HUES6 (cell line): ENCODE measurements at regions not wholly inside any gene's neighbourhood (a gene's known extent, or its start where the extent isn't known, plus 50 kb on each side); places are given as distances from the start of the nearest gene placed in this dataset.

Source experiments
- H3K27ac ChIP-seq: 2 replicates; pipeline ENCODE4 v1.7.0; 2013; ENCODE audit warnings: low read depth, mild to moderate bottlenecking, low read length, inconsistent platforms
- H3K27me3 ChIP-seq: 2 replicates; pipeline ENCODE4 v1.6.1; 2013; ENCODE audit warnings: low read length; ENCODE audit not compliant: control insufficient read depth, insufficient read depth
- H3K36me3 ChIP-seq: 2 replicates; pipeline ENCODE4 v1.6.1; 2013; ENCODE audit warnings: low read length; ENCODE audit not compliant: control insufficient read depth, insufficient read depth
- H3K4me1 ChIP-seq: 2 replicates; pipeline ENCODE4 v1.6.1; 2013; ENCODE audit warnings: low read length; ENCODE audit not compliant: control insufficient read depth, insufficient read depth
- H3K4me3 ChIP-seq: 2 replicates; pipeline ENCODE4 v1.5.1; 2013; ENCODE audit warnings: low read depth, low read length
- H3K9ac ChIP-seq: one replicate; pipeline ENCODE4 v1.6.1; 2013; ENCODE audit warnings: mild to moderate bottlenecking, low read length
- H3K9me3 ChIP-seq: 2 replicates; pipeline ENCODE4 v1.6.1; 2013; ENCODE audit warnings: low read depth, low read length; ENCODE audit not compliant: control insufficient read depth, insufficient read depth

DNA sequence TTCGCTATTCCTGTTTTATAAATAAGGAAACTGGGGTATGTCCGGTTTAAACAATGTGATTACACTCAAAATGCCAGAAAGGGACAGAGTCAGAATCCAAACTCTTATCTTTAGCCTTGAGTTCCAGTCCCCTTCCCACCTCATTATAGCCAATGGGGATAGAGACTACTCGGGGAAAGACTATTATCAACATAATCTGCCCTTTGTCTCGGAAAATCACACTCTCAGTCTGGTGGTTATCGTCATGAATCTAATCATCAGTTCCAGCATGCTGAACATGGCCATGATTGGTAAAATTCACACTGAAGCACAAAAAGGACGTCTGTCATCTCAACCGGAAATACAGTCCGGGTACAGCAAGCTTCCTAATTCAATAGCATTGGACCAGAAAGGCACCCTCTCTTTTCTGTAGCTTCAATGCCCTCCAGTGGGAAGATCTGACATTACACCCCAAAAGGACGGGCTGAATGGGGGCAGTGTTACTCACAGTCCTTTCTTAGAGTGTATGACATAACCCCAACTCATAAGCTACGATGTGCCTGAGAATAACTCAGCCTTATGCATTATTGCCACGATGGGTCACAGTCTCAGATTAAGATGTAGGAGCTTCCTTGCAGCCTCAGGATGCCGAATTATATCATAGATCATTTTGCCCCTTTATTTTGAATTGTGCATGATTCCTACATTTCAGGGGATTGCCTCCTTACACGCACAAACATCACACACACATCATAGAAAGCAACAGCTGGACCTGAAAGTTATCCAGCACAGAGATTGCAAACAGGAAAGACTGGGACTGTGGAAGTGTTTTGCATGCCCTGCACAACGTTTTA, 390.4 kb upstream of the LMCD1 start:
- H3K4me3 ChIP-seq = no peak overlapping the region

DNA sequence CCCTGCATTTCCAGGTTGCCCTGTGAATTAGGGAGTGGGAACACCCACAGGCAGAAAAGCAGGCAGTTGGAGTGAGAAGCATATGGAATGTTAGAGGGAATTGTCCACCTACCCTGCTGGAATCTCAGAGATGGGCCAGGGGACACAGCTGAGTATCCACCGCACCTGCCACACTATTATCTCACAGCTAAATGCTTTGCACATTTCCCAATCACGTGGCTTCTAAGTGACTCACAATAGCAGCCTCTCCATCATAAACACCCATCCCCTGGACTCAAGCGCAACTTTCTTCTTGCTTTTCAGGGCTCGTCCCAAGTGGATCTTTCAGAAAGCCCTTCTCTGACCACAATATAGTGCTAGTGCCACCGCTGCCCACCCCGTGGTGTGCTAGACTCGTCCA, 389.0 kb upstream of the LMCD1 start:
- peak overlapping the region; percentile 69; the same call in 1 of the 2 replicates for H3K27ac ChIP-seq
- H3K9ac ChIP-seq = peak overlapping the region; percentile 10
- no peaks in the 10 kb centered on the region for H3K9me3 ChIP-seq
- no peaks in the 10 kb centered on the region for H3K36me3 ChIP-seq
- H3K27me3 ChIP-seq = no peaks in the 10 kb centered on the region
- H3K4me1 ChIP-seq = peaks cover 35% of the 10 kb centered on the region
- H3K4me3 ChIP-seq = no peak overlapping the region

More for the DNA sequence above, 390.4 kb upstream of the LMCD1 start:
- Histone ChIP-seq H3K27ac (no peak overlapping the region), H3K27me3 (no peaks in the 10 kb centered on the region), H3K4me1 (peaks cover 35% of the 10 kb centered on the region), H3K36me3 (no peaks in the 10 kb centered on the region), H3K9me3 (no peaks in the 10 kb centered on the region), H3K9ac (peak overlapping the region; percentile 6)

DNA sequence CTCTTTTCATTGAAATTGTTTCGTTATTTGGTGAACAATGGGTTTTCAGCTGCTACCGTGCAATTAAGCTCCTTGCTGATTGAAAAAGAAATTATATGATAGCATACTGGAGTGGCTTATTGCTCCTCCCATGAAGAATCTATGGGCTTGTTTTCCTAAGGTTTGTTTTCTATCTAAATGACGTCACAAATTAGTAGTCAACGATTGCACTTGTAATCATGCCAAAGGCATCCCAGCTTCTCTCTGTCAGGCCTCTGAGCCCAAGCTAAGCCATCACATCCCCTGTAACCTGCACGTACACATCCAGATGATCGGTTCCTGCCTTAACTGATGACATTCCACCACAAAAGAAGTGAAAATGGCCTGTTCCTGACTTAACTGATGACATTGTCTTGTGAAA, 388.0 kb upstream of the LMCD1 start:
- Histone ChIP-seq H3K36me3 (no peaks in the 10 kb centered on the region), H3K9ac (peak overlapping the region; percentile 10), H3K4me1 (peaks cover 35% of the 10 kb centered on the region), H3K4me3 (no peak overlapping the region), H3K27ac (peak overlapping the region; percentile 69), H3K9me3 (no peaks in the 10 kb centered on the region; the same call in 1 of the 2 replicates), H3K27me3 (no peaks in the 10 kb centered on the region)

DNA sequence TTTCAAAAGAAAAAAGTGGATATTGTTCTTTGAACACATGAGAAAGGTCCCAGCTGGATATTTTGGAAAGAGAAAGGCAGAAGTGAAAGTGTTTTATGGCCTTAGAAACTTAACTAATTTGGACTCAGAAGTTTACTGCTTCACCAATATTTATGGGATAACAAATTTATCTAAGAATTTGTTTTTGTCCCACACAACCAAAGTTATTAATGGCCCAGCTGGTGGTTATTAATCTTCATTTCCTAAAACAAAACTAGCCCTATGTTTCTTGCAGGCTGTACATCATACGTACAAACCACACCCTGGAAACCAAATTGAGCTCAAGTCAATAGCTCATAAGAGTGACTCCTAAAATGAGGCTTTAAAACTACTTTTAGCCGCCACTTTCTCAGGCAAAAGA, 372.9 kb upstream of the LMCD1 start:
- Histone ChIP-seq H3K9me3 (peaks cover 8% of the 10 kb centered on the region; the same call in 1 of the 2 replicates), H3K9ac (no peak overlapping the region)

DNA sequence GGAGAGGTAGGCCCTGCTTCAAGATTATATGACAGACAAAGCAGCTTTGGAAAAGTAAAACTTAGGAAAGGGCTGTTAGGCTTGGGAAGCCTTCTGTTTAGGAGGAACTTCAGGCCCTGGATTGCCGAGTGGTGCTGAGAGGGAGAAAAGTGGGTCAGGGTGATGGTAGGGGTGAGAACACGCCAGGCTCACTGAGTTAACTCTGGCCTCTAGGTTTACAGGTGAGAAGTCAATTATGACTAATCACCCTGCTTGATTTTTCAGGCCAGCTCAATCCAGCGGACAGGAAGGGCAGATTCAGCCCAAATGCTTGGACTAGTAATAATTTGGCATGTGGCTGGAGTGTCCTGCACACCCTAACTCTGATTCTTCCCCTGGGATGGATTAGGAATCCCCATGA, 365.1 kb upstream of the LMCD1 start:
- Histone ChIP-seq H3K9ac (no peak overlapping the region), H3K9me3 (0 out of 2 replicates have a peak, but pooled peaks cover 5% of the 10 kb centered on the region), H3K4me3 (no peak overlapping the region), H3K27ac (no peak overlapping the region), H3K27me3 (no peaks in the 10 kb centered on the region), H3K36me3 (no peaks in the 10 kb centered on the region), H3K4me1 (no peaks in the 10 kb centered on the region)

More for the DNA sequence above, 372.9 kb upstream of the LMCD1 start:
- Histone ChIP-seq H3K27ac (no peak overlapping the region), H3K4me1 (no peaks in the 10 kb centered on the region), H3K36me3 (no peaks in the 10 kb centered on the region), H3K27me3 (no peaks in the 10 kb centered on the region), H3K4me3 (no peak overlapping the region)

DNA sequence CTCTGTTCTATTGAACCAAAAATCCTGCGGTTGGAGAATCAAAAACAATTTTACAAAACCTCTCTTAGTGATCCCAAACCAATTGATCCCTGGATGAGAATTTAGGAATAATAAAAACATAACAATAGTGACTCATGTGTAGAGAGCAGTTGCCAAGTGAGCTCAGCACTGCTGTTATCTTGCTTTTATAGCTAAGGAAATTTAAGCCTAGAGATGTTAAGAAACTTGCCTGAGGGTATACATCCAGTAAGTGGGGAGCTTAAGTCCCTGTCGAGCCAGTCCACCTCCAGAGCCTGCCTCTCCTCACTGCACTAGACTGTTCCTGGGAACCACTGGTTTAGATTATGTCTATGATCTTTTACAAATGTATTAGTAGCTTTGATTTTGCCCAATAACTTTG, 358.4 kb upstream of the LMCD1 start:
- Histone ChIP-seq H3K36me3 (no peaks in the 10 kb centered on the region), H3K4me1 (no peaks in the 10 kb centered on the region), H3K9me3 (0 out of 2 replicates have a peak, but pooled peaks cover 2% of the 10 kb centered on the region), H3K4me3 (no peak overlapping the region), H3K27ac (no peak overlapping the region), H3K27me3 (no peaks in the 10 kb centered on the region), H3K9ac (no peak overlapping the region)

DNA sequence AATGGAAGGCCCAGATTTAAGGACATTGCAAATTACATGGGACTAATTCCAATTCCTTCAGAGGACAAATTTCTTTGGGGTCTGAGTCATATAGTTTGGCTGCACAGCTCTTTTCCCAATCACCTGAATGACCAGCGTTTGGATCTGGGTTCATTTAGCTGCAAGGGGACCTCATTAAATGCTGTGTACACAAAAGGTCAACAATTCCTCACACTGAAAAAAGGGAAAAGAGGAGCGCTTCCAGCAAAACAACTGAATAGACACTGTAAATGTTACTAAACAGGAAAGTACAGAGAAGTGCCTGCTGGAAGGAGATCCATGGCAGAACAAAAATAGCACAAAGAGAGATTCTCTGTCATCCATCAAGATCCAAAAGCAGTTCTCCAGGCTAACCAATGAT, 356.0 kb upstream of the LMCD1 start:
- no peaks in the 10 kb centered on the region for H3K27me3 ChIP-seq
- H3K27ac ChIP-seq = no peak overlapping the region
- H3K9ac ChIP-seq = no peak overlapping the region
- H3K9me3 ChIP-seq = 0 out of 2 replicates have a peak, but pooled peaks cover 2% of the 10 kb centered on the region
- H3K4me1 ChIP-seq = no peaks in the 10 kb centered on the region; the same call in 1 of the 2 replicates
- no peak overlapping the region for H3K4me3 ChIP-seq
- H3K36me3 ChIP-seq = no peaks in the 10 kb centered on the region

DNA sequence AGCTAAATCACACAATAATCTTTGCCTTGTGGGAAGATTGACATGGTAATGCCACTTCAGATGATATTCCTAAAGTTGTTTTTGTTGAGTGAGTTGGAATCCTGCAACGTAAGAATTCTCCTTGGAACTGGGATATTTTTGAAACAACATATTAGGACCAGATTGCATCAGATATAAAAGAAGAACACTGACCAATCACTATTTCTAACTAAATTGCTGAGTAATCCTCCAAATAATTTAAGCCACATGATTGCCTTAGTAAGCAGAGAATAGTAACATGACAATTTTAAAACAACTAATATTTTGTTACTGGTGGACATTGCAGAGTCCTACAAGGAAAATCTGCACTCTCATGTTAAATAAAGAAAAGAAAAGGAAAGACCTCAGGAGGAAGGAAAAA, 353.9 kb upstream of the LMCD1 start:
- no peaks in the 10 kb centered on the region for H3K36me3 ChIP-seq
- no peaks in the 10 kb centered on the region for H3K27me3 ChIP-seq
- H3K4me3 ChIP-seq = no peak overlapping the region
- H3K9me3 ChIP-seq = no peaks in the 10 kb centered on the region
- no peak overlapping the region for H3K27ac ChIP-seq
- H3K9ac ChIP-seq = no peak overlapping the region
- no peaks in the 10 kb centered on the region; the same call in 1 of the 2 replicates for H3K4me1 ChIP-seq

DNA sequence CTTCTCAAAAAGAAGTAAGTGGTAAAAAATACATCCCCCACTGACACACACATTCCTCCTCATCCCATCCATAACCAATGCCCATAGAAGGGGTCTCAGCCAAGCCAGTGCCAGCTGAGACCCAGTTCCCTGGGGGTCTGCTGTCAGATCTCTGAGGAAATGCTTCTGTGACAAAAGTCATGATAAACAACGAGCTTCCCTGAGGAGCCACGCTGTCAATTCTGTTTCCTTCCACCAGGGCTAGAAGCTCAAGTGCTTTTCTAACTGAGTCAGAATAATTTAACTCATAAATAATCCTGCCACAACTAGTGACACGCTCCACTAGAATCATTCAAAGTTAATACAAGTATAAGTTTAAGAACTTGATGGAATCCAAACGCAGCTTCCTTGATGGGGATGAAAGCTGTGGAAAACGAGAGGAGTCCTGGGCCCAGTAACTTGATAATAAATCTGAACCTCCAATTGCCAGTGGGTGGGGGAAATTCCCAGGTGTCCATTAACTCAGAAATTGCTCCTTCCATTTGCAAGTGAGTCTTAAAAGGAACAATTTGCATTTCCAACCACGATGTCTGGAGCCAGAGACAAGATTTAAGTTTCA, 348.7 kb upstream of the LMCD1 start:
- no peaks in the 10 kb centered on the region for H3K27me3 ChIP-seq
- no peaks in the 10 kb centered on the region for H3K9me3 ChIP-seq
- H3K4me1 ChIP-seq = no peaks in the 10 kb centered on the region; the same call in 1 of the 2 replicates
- no peak overlapping the region for H3K4me3 ChIP-seq
- no peak overlapping the region for H3K27ac ChIP-seq
- H3K9ac ChIP-seq = no peak overlapping the region
- H3K36me3 ChIP-seq = no peaks in the 10 kb centered on the region

DNA sequence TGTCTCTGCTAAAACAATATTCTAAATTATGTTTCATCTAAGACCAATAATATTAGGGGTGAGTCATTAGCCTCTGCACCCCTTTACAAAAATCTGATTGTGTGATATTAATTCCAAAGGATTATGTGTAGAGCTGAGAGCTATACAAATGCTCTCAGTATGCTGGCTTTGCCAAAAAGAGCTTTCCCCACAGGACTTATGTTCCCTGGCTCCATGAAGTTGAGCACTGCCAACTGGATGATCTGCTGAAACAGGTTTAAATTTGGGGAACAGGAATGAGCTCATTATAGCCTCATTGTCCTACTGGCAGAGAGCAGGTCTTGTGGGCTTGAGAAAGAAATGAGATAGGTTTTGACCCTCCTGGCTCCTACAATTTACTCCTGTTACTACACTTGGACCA, 347.8 kb upstream of the LMCD1 start:
- no peaks in the 10 kb centered on the region for H3K36me3 ChIP-seq
- no peaks in the 10 kb centered on the region for H3K27me3 ChIP-seq
- no peaks in the 10 kb centered on the region; the same call in 1 of the 2 replicates for H3K4me1 ChIP-seq
- no peaks in the 10 kb centered on the region for H3K9me3 ChIP-seq
- no peak overlapping the region for H3K4me3 ChIP-seq
- H3K27ac ChIP-seq = no peak overlapping the region
- no peak overlapping the region for H3K9ac ChIP-seq

DNA sequence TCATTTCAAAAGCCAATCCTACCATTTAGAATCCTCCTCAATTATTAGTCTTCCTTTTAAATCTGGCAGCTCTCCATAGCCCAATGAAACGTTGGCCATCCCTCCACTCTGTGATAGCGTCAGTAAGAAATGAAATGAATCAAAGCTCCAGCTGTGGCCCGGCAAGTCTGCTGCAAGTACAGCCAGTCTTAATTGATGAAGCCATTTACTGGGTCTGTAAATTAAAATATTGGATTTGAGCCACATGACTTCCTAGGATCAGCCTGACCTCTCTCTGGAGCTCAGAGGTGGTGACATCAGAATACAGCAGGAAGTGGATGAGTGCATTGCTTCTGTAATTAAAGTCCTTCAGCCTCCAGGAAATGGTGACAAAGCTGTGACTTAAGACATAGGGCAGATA, 347.0 kb upstream of the LMCD1 start:
- Histone ChIP-seq H3K27me3 (no peaks in the 10 kb centered on the region), H3K4me1 (no peaks in the 10 kb centered on the region; the same call in 1 of the 2 replicates), H3K9ac (no peak overlapping the region), H3K4me3 (no peak overlapping the region), H3K36me3 (no peaks in the 10 kb centered on the region), H3K9me3 (no peaks in the 10 kb centered on the region), H3K27ac (no peak overlapping the region)
